HG02588 (cell line): ENCODE measurements at regions not wholly inside any gene's neighbourhood (a gene's known extent, or its start where the extent isn't known, plus 50 kb on each side); places are given as distances from the start of the nearest gene placed in this dataset.
A peak's percentile ranks its signal among the peaks of the same experiment; 100 is the strongest.

Experiments used
- ATAC-seq: cut with Tn5 transposase; IDR thresholded peaks from one replicate; pipeline ENCODE4 v1.9.1; 2021; ENCODE audit warnings: mild to moderate bottlenecking, moderate library complexity; ENCODE audit not compliant: unreplicated experiment

- no peak for ATAC-seq
These were observed 458.0 kb upstream of the ID2 start for GRCh38 chr2:8223695-8224346.

GRCh38 chr2:8224347-8225190, 457.3 kb upstream of the ID2 start:
- ATAC-seq: no peak

GRCh38 chr2:8225266-8225665, 456.6 kb upstream of the ID2 start:
- ATAC-seq: no peak

- ATAC-seq: no peak
These were observed 456.1 kb upstream of the ID2 start for GRCh38 chr2:8225798-8226197.

- ATAC-seq: peak; percentile 94
These were observed 452.3 kb upstream of the ID2 start for GRCh38 chr2:8229546-8229986.

- no peak for ATAC-seq
These were observed 451.4 kb upstream of the ID2 start for GRCh38 chr2:8230466-8230865.

- ATAC-seq: no peak
These were observed 450.0 kb upstream of the ID2 start for GRCh38 chr2:8231902-8232301.

GRCh38 chr2:8232871-8233270, 449.0 kb upstream of the ID2 start:
- no peak for ATAC-seq

GRCh38 chr2:8234253-8234652, 447.6 kb upstream of the ID2 start:
- ATAC-seq: peak; percentile 27

GRCh38 chr2:8234757-8235374, 447.0 kb upstream of the ID2 start:
- ATAC-seq: peak; percentile 96

- no peak for ATAC-seq
These were observed 446.4 kb upstream of the ID2 start for GRCh38 chr2:8235419-8235818.

- ATAC-seq: no peak
These were observed 445.5 kb upstream of the ID2 start for GRCh38 chr2:8236391-8236790.

- no peak for ATAC-seq
These were observed 443.2 kb upstream of the ID2 start for GRCh38 chr2:8238521-8239230.

- ATAC-seq: no peak
These were observed 442.2 kb upstream of the ID2 start for GRCh38 chr2:8239531-8240088.

GRCh38 chr2:8241317-8241716, 440.5 kb upstream of the ID2 start:
- ATAC-seq: no peak

- ATAC-seq: no peak
These were observed 439.1 kb upstream of the ID2 start for GRCh38 chr2:8242739-8243138.

GRCh38 chr2:8243748-8244400, 438.0 kb upstream of the ID2 start:
- ATAC-seq: no peak

GRCh38 chr2:8244639-8245038, 437.2 kb upstream of the ID2 start:
- ATAC-seq: no peak

GRCh38 chr2:8246137-8246536, 435.7 kb upstream of the ID2 start:
- ATAC-seq: no peak

- no peak for ATAC-seq
These were observed 433.8 kb upstream of the ID2 start for GRCh38 chr2:8247905-8248622.
